NCI-H82 treated with DMSO at 0.1 percent for 48 hours (cell line): ENCODE measurements at regions not wholly inside any gene's neighbourhood (a gene's known extent, or its start where the extent isn't known, plus 50 kb on each side); places are given as distances from the start of the nearest gene placed in this dataset.
"Not testable (repeated sequence)": the region's sequence is repeated elsewhere in the genome, so short reads cannot be mapped to it uniquely, and the experiment has no call there.

Source experiments
- DNase-seq: peaks from one replicate; lab custom pipeline; 2025; ENCODE audit not compliant: unreplicated experiment; lab: John Stamatoyannopoulos, UW

GRCh38 chr9:118630931-118631595 lies 738.2 kb downstream of the BRINP1 start:
- DNase-seq = no peak

GRCh38 chr9:118631956-118632355 lies 737.3 kb downstream of the BRINP1 start:
- DNase-seq = no peak

- DNase-seq = no peak
Measured at GRCh38 chr9:118635416-118635815, 733.8 kb downstream of the BRINP1 start.

- DNase-seq = no peak
Measured at GRCh38 chr9:118637681-118638080, 731.6 kb downstream of the BRINP1 start.

- DNase-seq = no peak
Measured at GRCh38 chr9:118640836-118641560, 728.2 kb downstream of the BRINP1 start.

- no peak for DNase-seq
Measured at GRCh38 chr9:118643118-118643517, 726.1 kb downstream of the BRINP1 start.

GRCh38 chr9:118644066-118644465 lies 725.2 kb downstream of the BRINP1 start:
- no peak for DNase-seq

- DNase-seq = no peak
Measured at GRCh38 chr9:118647331-118647730, 721.9 kb downstream of the BRINP1 start.

GRCh38 chr9:118650417-118650816 lies 718.8 kb downstream of the BRINP1 start:
- no peak for DNase-seq

- no peak for DNase-seq
Measured at GRCh38 chr9:118651511-118651910, 717.7 kb downstream of the BRINP1 start.

- no peak for DNase-seq
Measured at GRCh38 chr9:118652258-118652657, 717.0 kb downstream of the BRINP1 start.

GRCh38 chr9:118652912-118653311 lies 716.3 kb downstream of the BRINP1 start:
- DNase-seq = no peak

GRCh38 chr9:118659011-118659410 lies 710.2 kb downstream of the BRINP1 start:
- no peak for DNase-seq

GRCh38 chr9:118665226-118665919 lies 703.9 kb downstream of the BRINP1 start:
- DNase-seq = no peak

- DNase-seq = no peak
Measured at GRCh38 chr9:118670011-118670953, 699.0 kb downstream of the BRINP1 start.

- DNase-seq = no peak
Measured at GRCh38 chr9:118674942-118675341, 694.3 kb downstream of the BRINP1 start.

- DNase-seq = not testable (repeated sequence)
Measured at GRCh38 chr9:118677936-118678653, 691.1 kb downstream of the BRINP1 start.

GRCh38 chr9:118686959-118687358 lies 682.3 kb downstream of the BRINP1 start:
- no peak for DNase-seq

GRCh38 chr9:118689280-118689679 lies 680.0 kb downstream of the BRINP1 start:
- DNase-seq = no peak

GRCh38 chr9:118692613-118693012 lies 676.6 kb downstream of the BRINP1 start:
- no peak for DNase-seq
